ENCODE measurements at regions not wholly inside any gene's neighbourhood (a gene's known extent, or its start where the extent isn't known, plus 50 kb on each side); places are given as distances from the start of the nearest gene placed in this dataset.
"Not testable (repeated sequence)": the region's sequence is repeated elsewhere in the genome, so short reads cannot be mapped to it uniquely, and the experiment has no call there.

- no peak for DNase-seq (ENCODE audit: low read depth, low spot score)
Observed at GRCh38 chr5:124894541-124894940, 148.1 kb upstream of the ZNF608 start.

- no peak for DNase-seq (ENCODE audit: low read depth, low spot score)
Observed at GRCh38 chr5:124895236-124895635, 148.8 kb upstream of the ZNF608 start.

- DNase-seq (ENCODE audit: low read depth, low spot score) = no peak
Observed at GRCh38 chr5:124901081-124901480, 154.6 kb upstream of the ZNF608 start.

- no peak for DNase-seq (ENCODE audit: low read depth, low spot score)
Observed at GRCh38 chr5:124902097-124902821, 155.8 kb upstream of the ZNF608 start.

- no peak for DNase-seq (ENCODE audit: low read depth, low spot score)
Observed at GRCh38 chr5:124905256-124906130, 159.1 kb upstream of the ZNF608 start.

- no peak for DNase-seq (ENCODE audit: low read depth, low spot score)
Observed at GRCh38 chr5:124906339-124907097, 160.1 kb upstream of the ZNF608 start.

GRCh38 chr5:124907098-124907644 lies 160.7 kb upstream of the ZNF608 start:
- no peak for DNase-seq (ENCODE audit: low read depth, low spot score)

GRCh38 chr5:124908581-124909451 lies 162.4 kb upstream of the ZNF608 start:
- no peak for DNase-seq (ENCODE audit: low read depth, low spot score)

- no peak for DNase-seq (ENCODE audit: low read depth, low spot score)
Observed at GRCh38 chr5:124909734-124910133, 163.3 kb upstream of the ZNF608 start.

- no peak for DNase-seq (ENCODE audit: low read depth, low spot score)
Observed at GRCh38 chr5:124910354-124911016, 164.0 kb upstream of the ZNF608 start.

- DNase-seq (ENCODE audit: low read depth, low spot score) = no peak
Observed at GRCh38 chr5:124912638-124913328, 166.3 kb upstream of the ZNF608 start.

GRCh38 chr5:124913329-124913653 lies 166.9 kb upstream of the ZNF608 start:
- DNase-seq (ENCODE audit: low read depth, low spot score) = no peak

GRCh38 chr5:124916313-124916712 lies 169.9 kb upstream of the ZNF608 start:
- not testable (repeated sequence) for DNase-seq (ENCODE audit: low read depth, low spot score)

GRCh38 chr5:124918618-124919017 lies 172.2 kb upstream of the ZNF608 start:
- no peak for DNase-seq (ENCODE audit: low read depth, low spot score)

GRCh38 chr5:124919076-124919475 lies 172.6 kb upstream of the ZNF608 start:
- no peak for DNase-seq (ENCODE audit: low read depth, low spot score)

- DNase-seq (ENCODE audit: low read depth, low spot score) = no peak
Observed at GRCh38 chr5:124919747-124920525, 173.5 kb upstream of the ZNF608 start.

- DNase-seq (ENCODE audit: low read depth, low spot score) = no peak
Observed at GRCh38 chr5:124920909-124921666, 174.6 kb upstream of the ZNF608 start.

GRCh38 chr5:124921694-124922093 lies 175.3 kb upstream of the ZNF608 start:
- DNase-seq (ENCODE audit: low read depth, low spot score) = no peak

Data from activated CD4-positive, CD25-positive, alpha-beta regulatory T cell treated with anti-CD3 and anti-CD28 coated beads, Interleukin-2, amount 50 U/mL, for 16 hours (primary cell).